Central memory CD4-positive, alpha-beta T cell (primary cell): ENCODE measurements at regions not wholly inside any gene's neighbourhood (a gene's known extent, or its start where the extent isn't known, plus 50 kb on each side); places are given as distances from the start of the nearest gene placed in this dataset.
"Not testable (repeated sequence)": the region's sequence is repeated elsewhere in the genome, so short reads cannot be mapped to it uniquely, and the experiment has no call there.

Experiments
- DNase-seq: peaks from one replicate; pipeline ENCODE4 v3.0.0; 2022

- no peak for DNase-seq
These were observed 212.4 kb upstream of the HNRNPA3 start for GRCh38 chr2:177000061-177000714.

GRCh38 chr2:177000715-177001072 lies 211.9 kb upstream of the HNRNPA3 start:
- DNase-seq: no peak

GRCh38 chr2:177001334-177001733 lies 211.3 kb upstream of the HNRNPA3 start:
- DNase-seq: no peak

GRCh38 chr2:177002983-177003382 lies 209.6 kb upstream of the HNRNPA3 start:
- no peak for DNase-seq

GRCh38 chr2:177007726-177008125 lies 204.9 kb upstream of the HNRNPA3 start:
- DNase-seq: not testable (repeated sequence)

- not testable (repeated sequence) for DNase-seq
These were observed 203.9 kb upstream of the HNRNPA3 start for GRCh38 chr2:177008662-177009061.

GRCh38 chr2:177010146-177010545 lies 202.4 kb upstream of the HNRNPA3 start:
- DNase-seq: no peak

- no peak for DNase-seq
These were observed 201.7 kb upstream of the HNRNPA3 start for GRCh38 chr2:177010861-177011260.

- no peak for DNase-seq
These were observed 197.6 kb upstream of the HNRNPA3 start for GRCh38 chr2:177014946-177015345.

- no peak for DNase-seq
These were observed 197.2 kb upstream of the HNRNPA3 start for GRCh38 chr2:177015356-177015923.

GRCh38 chr2:177020524-177021119 lies 192.0 kb upstream of the HNRNPA3 start:
- no peak for DNase-seq

GRCh38 chr2:177021706-177022343 lies 190.8 kb upstream of the HNRNPA3 start:
- DNase-seq: no peak

GRCh38 chr2:177024765-177025164 lies 187.8 kb upstream of the HNRNPA3 start:
- DNase-seq: no peak

- no peak for DNase-seq
These were observed 186.3 kb upstream of the HNRNPA3 start for GRCh38 chr2:177026253-177026652.

- no peak for DNase-seq
These were observed 185.6 kb upstream of the HNRNPA3 start for GRCh38 chr2:177026956-177027355.

- DNase-seq: no peak
These were observed 184.3 kb upstream of the HNRNPA3 start for GRCh38 chr2:177028296-177028695.

GRCh38 chr2:177029075-177029474 lies 183.5 kb upstream of the HNRNPA3 start:
- no peak for DNase-seq

GRCh38 chr2:177029501-177029900 lies 183.1 kb upstream of the HNRNPA3 start:
- no peak for DNase-seq

- no peak for DNase-seq
These were observed 182.7 kb upstream of the HNRNPA3 start for GRCh38 chr2:177029901-177030300.

GRCh38 chr2:177030451-177031105 lies 182.0 kb upstream of the HNRNPA3 start:
- no peak for DNase-seq

GRCh38 chr2:177031438-177032180 lies 181.0 kb upstream of the HNRNPA3 start:
- DNase-seq: no peak

- no peak for DNase-seq
These were observed 175.8 kb upstream of the HNRNPA3 start for GRCh38 chr2:177036747-177037146.

- no peak for DNase-seq
These were observed 175.0 kb upstream of the HNRNPA3 start for GRCh38 chr2:177037569-177037968.
